ENCODE measurements at regions not wholly inside any gene's neighbourhood (a gene's known extent, or its start where the extent isn't known, plus 50 kb on each side); places are given as distances from the start of the nearest gene placed in this dataset.

DNA sequence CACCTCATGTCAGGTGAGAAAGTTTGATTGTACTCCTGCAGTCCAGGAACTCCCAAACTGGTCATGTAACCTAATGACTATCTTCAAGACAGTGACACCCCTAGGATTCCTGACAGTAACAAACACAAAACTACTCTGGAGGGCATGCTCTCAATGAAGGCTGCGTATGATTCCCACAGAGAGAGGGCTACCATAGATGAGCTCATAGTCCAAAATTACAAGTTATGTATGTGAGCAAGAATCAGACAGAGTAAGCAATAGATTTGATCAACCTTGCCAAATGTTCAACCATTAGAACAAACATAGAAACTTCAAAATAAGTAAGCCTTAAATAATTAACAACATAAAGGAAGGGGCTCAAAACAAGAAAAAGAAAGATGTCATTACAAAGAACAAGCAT is 158.1 kb downstream of the COPRS start:
- TF ChIP-seq, protein P1, sequence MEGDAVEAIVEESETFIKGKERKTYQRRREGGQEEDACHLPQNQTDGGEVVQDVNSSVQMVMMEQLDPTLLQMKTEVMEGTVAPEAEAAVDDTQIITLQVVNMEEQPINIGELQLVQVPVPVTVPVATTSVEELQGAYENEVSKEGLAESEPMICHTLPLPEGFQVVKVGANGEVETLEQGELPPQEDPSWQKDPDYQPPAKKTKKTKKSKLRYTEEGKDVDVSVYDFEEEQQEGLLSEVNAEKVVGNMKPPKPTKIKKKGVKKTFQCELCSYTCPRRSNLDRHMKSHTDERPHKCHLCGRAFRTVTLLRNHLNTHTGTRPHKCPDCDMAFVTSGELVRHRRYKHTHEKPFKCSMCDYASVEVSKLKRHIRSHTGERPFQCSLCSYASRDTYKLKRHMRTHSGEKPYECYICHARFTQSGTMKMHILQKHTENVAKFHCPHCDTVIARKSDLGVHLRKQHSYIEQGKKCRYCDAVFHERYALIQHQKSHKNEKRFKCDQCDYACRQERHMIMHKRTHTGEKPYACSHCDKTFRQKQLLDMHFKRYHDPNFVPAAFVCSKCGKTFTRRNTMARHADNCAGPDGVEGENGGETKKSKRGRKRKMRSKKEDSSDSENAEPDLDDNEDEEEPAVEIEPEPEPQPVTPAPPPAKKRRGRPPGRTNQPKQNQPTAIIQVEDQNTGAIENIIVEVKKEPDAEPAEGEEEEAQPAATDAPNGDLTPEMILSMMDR (IDR thresholded peaks at IDR 0.05; ENCODE audit: low read length) = no peak
- no peak for TF ChIP-seq EZH2 (optimal IDR thresholded peaks at IDR 0.05; ENCODE audit: low read depth, low read length)
